ENCODE measurements at regions not wholly inside any gene's neighbourhood (a gene's known extent, or its start where the extent isn't known, plus 50 kb on each side); places are given as distances from the start of the nearest gene placed in this dataset.

DNA sequence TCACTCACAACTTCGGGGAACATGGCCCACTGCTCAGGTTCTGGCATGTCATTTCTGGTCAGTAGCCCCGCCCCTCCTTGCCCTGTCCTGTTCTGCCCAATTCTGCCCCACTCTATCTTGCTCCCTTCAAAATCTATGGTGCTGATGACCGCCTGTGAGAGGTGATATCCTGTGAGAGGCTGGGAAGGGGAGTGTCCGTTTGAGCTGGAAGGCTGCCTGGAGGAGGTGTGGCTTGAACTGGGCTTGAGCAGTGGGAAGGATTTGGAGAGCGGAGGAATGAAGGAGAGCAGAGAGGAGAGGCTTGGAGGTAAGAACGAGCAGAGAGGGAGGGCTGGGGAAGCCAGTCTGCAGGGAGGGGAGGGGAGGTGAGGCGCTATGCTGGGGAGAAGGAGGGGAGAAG is 145.3 kb downstream of the RPS24 start:
- in situ Hi-C loops (cut with HindIII; ENCODE audit: low pct_ligation_motif_present, low pct_unique_long_range_greater_than_20kb, low sequenced_read_pairs), result no loop called here
- no peak for DNase-seq

DNA sequence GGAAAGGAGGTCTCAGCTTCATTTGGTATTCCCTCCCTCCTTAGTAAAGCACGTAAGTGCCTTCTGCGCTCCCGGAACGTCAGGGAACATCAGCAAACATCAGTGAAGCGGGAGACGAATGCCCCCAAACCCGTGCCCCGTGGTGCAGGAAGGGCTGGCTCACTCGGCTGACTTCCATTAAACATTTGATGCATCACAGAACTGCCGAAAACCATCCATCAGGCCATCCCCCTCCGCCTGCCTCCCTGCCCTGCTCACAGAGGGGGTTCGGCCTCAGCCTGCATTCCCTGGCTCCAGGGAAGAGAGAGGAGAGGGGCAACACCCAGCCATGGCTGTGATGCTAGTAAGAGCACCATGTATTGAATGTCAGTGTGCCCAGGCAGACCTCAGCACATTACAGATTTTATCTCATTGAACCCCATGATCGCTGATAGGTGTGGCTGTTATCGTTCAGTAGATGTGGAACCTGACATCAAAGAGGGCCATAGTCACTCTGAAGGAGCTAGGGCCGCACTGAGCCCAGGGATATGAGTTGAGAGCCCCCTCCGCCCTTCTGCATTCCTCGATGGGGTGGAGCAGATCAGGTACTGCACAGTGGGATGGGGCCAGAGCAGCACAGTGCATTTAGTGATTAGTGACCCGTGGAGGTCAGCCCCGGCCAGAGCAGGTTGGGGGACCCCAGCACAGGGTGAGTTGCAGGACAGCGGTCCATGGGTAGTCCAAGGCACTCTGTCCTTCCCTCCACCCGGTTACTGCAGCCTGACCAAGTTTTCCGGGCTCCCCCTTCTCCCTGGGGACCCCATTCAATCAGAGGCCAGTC is 146.4 kb downstream of the RPS24 start:
- DNase-seq, result no peak
- in situ Hi-C loops (cut with HindIII; ENCODE audit: low pct_ligation_motif_present, low pct_unique_long_range_greater_than_20kb, low sequenced_read_pairs), result no loop called here

DNA sequence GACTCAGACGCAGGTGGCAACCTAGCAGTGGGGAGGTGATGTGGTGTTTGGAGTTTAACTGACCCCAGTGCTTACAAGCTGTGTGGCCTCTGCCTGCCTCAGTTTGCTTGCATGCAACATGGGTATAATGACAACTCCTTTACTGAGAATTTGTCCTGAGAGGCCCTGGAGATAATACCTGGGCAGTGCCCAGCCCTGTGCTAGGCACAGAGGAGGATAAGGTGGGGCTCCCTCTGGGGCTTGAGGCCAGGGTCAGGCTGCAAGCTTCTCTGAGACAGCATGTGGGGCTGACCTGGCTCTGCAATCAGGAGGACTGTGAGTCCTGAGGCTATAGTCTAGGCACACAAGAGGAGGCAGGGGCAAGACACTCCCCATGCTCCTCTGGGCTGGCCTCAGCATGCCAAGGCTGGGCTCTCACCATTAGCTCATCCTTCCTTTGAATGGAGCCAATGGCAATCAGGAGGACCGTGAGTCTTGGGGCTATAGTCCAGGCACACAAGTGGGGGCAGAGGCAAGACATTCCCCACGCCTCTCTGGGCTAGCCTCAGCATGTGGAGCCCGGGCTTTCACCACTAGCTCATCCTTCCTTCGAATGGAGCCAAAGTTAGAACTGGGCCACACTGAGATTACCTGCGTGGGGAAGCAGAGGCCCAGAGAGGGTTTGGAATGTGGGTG is 147.9 kb downstream of the RPS24 start:
- in situ Hi-C loops (cut with HindIII; ENCODE audit: low pct_ligation_motif_present, low pct_unique_long_range_greater_than_20kb, low sequenced_read_pairs), result no loop called here
- no peak for DNase-seq

DNA sequence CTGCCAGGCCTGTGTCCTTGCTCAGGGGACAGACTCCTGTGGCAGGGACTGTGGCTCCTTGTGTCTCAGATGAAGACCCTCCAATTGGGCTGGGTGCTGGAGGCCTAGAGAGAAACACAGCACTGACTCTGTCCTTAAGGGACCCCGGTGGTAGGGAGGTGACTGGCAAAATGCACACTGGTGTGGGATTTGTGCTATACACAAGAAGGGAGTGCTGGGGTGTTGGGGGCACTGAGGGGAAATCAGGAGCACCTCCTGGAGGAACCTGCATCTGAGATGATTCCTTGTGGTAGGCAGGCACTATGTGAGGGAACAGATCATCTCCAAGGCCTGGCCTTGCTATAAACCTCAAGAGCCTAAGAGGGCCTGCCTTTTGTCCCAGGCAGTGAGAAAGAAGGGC is 149.2 kb downstream of the RPS24 start:
- DNase-seq, result no peak
- in situ Hi-C loops (cut with HindIII; ENCODE audit: low pct_ligation_motif_present, low pct_unique_long_range_greater_than_20kb, low sequenced_read_pairs), result no loop called here

DNA sequence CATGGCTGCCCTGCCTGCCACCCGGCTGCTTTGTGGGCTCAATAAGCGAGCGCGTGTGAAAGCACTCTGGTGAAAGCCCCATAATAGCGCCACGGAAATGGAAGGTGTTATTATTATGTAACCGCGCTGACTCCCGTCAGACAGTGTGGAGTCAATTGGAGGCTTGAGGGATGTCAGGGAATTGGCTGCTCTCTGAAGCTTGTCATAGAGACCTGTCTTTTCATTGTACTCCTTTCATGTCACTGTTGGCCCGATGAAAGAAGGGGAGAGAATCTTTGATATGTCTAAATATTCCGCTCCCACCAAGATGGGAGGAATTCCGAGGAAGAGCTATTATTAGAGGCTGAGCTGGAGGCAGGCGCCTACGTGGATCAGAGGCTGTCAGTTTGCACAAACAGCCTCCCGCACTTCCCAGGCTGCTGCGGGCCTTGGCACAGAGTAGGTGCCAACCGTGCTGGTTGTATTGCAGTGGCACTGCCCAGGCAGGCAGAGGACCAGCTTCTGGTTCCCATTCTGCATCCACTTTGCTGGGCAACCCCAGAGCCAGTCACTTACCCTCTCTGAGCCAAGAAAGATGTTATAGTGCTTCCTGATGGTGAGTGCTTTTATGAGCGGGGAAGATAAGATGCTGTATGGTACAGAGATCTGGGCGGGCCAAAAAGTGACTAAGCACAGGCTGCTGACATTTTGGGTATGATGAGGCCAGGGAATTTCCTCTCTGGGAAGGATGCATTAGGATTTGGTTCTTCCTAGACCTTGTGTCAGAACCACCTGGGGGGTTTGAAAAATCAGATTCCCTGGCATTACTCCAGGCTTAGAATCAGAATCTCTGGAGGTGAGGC is 151.4 kb downstream of the RPS24 start:
- DNase-seq, result no peak
- in situ Hi-C loops (cut with HindIII; ENCODE audit: low pct_ligation_motif_present, low pct_unique_long_range_greater_than_20kb, low sequenced_read_pairs), result no loop called here

DNA sequence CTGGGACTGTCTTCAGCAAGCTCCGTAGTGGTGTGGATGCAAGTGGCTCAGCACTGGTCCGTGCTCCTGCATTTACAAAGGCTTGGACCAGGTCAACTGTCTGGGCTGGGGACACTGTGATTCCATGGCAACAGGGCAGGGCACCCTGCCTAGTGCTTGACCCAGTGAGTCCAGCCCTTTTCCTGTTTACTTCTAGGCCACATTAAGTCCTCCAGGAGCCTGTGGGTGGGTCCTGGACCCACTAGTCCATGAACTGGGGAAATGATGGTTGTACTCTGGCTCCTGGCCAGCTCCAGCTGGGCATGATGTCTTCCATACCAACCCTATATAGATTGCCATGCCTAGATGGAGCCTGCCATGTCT is 152.0 kb downstream of the RPS24 start:
- DNase-seq, result no peak
- in situ Hi-C loops (cut with HindIII; ENCODE audit: low pct_ligation_motif_present, low pct_unique_long_range_greater_than_20kb, low sequenced_read_pairs), result no loop called here

DNA sequence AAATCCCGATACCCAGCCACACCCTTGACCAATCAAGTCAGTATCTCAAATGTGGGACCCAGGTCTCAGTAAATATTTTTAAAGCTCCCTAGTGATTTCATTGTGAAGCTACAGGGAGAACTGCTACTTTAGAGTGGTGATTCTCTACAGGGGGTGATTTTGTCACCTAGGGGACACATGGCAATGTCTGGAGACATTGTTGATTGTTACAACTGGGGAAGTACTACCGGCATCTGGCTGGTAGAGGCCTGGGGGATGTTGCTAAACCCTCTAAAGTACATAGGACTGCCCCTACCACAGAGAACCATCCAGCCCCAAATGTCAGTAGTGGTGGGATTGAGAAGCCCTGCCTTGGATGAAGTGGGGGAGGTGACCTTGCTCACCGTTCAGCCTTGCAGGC is 152.9 kb downstream of the RPS24 start:
- DNase-seq, result no peak
- in situ Hi-C loops (cut with HindIII; ENCODE audit: low pct_ligation_motif_present, low pct_unique_long_range_greater_than_20kb, low sequenced_read_pairs), result no loop called here

DNA sequence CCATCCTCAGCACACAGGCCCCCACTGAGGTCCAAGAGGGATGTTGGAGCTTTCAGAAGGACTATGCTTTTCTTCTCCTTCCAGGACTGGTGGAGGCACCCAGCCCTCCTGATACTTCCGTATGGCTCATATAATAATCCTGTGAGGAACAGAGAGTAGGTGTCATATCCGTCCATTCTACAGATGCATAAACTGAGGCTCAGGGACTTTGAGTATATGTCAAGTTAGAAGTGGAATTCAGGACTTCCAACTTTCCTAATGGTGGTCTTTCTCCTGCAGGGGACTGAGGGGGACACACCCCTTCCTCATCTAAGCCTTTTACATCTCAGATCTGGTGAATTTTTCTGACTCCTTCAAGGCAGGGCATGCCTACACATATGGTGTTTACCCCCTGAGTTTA is 153.7 kb downstream of the RPS24 start:
- in situ Hi-C loops (cut with HindIII; ENCODE audit: low pct_ligation_motif_present, low pct_unique_long_range_greater_than_20kb, low sequenced_read_pairs), result no loop called here
- no peak for DNase-seq

DNA sequence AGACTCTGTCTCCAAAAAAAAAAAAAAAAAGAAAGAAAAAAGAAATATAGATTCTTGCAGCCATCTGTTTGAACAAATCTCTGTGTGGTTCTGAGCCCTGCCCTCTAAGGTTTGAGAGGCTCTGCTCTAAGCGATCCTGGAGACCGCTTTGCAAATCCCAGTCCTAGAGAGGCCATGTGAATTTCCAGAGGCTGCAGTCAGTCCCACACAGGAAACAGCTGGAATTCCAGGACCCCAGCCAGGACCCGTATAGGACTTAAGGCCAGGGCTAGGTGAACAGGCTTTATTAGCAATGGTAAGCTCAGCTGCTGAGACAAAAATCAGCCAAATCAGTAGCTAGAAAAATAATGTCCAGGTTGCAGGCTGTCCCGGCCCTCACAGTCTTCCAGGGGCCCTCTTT is 154.8 kb downstream of the RPS24 start:
- no peak for DNase-seq
- in situ Hi-C loops (cut with HindIII; ENCODE audit: low pct_ligation_motif_present, low pct_unique_long_range_greater_than_20kb, low sequenced_read_pairs), result no loop called here

DNA sequence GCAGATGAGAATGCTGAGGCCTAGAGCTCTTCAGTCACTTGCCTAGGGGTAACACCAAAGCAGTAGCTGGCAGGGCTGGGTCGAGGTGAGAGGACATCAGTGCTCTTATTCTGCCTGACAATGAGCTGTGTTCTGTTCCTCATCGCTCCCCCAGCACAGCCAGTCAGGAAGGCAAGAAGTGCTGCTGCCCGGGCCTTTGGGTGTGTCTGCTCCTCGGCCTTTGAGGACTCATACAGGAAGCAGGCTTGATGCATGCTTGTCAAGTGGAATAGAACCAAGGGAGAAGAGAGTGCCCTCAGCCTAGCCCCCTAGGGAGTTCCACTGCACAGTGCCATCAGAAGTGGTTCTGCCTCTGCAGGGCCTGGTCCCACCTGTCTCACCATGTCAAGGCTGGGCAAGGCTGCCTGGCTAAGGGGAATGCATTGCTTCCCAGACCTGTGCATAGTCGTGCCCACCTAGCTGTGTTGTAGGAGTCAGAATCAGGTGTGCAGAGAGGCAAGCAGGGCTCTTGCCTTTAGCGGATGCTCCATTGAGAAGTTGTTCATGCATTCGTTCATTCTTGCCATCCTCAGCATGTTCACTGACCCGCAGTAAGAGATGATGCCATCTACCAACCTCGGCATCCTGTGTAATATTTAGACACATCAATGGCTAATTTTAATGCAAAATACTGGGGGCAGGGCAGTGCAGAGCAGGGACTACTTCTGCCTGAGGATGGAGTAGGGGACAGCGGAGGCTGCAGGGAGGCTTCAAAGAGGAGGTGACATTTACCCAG is 156.6 kb downstream of the RPS24 start:
- in situ Hi-C loops (cut with HindIII; ENCODE audit: low pct_ligation_motif_present, low pct_unique_long_range_greater_than_20kb, low sequenced_read_pairs), result no loop called here
- DNase-seq, result no peak

DNA sequence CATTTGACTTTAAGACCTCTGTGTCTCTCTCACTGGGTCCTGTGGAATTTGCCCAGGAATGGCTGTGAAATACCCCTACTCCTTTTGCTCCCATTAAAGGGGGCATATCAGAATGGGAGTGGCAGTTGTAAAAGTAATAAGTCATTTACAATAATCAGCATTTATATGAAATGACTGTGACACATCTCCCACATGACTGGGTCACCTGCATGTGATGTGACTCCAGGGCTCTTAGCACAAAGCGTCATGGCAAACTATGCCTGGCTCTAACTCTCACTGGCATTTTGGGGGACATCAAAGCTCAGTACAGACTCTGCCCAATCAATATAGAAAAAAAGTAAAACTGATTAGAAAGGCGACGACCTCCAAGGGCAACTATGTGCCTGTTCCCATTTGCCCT is 157.6 kb downstream of the RPS24 start:
- no peak for DNase-seq
- in situ Hi-C loops (cut with HindIII; ENCODE audit: low pct_ligation_motif_present, low pct_unique_long_range_greater_than_20kb, low sequenced_read_pairs), result no loop called here

DNA sequence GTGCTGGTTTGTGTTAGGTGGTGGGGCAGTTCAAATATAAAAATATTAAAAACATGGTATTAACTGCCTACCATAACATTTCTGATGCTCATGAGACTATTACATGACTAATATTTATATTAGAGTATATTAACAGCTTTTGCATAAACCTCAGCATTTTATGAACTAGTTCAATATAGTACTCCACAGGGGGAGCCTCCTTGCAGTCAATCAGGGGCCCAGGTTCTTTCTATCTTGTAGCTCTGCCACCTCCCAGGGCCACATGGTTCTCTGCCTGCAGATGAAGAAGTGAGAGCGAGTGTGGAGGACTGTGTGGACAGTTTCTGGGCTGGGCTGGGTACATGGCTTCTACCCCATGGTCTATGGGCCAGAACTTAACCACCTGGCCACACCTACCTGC is 159.5 kb downstream of the RPS24 start:
- DNase-seq, result no peak
- in situ Hi-C loops (cut with HindIII; ENCODE audit: low pct_ligation_motif_present, low pct_unique_long_range_greater_than_20kb, low sequenced_read_pairs), result no loop called here

DNA sequence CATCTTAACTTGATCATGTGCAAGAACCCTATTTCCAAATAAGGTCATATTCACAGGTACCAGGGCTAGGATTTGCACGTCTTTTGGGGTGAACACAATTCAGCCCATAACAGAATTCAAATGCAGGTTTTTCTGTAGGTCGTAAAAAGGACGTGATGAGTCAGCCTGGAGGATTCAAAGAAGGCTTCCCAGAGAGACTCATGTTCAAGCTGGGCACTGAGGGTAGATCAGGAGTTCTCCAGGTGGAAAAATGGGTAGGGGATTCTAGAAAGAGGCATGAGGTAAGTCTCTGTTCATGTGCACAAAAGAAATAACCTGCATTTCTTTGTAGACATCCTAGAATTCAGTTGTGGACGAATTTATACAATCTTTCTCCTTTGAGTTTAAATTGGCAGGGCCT is 160.4 kb downstream of the RPS24 start:
- in situ Hi-C loops (cut with HindIII; ENCODE audit: low pct_ligation_motif_present, low pct_unique_long_range_greater_than_20kb, low sequenced_read_pairs), result no loop called here
- no peak for DNase-seq

DNA sequence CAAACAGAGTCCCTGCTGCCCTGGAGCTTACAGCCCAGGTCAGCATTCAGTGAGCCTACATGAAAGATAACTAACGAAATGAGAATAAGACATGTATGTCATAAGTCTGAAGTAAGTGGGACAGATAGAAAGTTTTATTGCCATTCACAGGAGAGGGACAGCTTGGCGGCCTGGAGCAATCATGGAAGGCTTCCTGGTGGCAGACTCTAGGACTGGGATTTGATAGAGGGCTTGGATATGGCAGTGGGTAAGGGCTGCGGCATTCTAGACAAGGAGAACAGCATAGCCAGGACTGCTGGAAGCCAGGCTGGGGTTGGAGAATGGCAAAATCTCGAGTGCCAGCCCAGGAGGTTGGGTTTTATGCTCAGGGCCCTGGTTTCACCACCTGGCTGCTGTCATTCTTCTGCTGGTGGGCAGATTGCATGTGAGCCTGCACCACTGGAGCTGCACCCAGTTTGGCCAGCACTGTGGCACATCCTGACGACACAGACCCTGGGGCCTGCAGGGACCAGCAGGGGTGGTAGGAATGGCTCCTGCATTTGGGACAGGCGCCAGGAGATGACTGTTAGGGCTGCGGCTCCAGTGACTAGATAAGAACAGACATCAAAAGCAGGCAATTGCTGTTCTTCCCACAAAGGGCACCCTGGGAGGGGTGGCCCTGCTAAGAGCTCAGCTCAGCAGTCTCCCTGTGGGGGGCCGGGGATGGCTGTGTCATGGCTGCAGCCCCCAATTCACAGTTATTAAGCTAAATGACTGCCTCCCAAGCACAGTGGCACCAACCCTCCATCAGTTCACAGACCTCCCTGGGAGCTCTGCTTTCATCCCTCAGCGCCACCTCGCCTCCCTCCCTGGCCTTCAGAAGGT is 161.1 kb downstream of the RPS24 start:
- in situ Hi-C loops (cut with HindIII; ENCODE audit: low pct_ligation_motif_present, low pct_unique_long_range_greater_than_20kb, low sequenced_read_pairs), result no loop called here
- DNase-seq, result no peak

DNA sequence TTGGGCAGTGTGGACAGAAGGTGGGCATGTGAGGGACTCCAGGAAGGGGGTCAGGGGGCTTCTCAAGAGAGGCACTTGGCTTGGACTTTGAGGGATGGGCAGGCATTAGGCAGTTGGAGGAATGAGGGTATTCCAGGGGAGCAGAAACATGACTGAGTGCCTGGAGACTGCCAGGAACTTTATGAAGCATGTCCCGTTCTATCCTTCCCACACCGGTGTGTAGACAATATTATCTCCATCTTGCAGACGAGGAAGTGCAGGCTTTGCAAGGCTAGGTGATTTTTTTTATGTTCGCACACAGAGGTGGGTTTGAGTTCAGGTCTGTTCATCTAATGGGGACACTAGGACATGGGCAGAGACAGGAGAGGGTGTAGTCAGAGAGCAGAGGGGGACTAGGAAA is 162.7 kb downstream of the RPS24 start:
- in situ Hi-C loops (cut with HindIII; ENCODE audit: low pct_ligation_motif_present, low pct_unique_long_range_greater_than_20kb, low sequenced_read_pairs), result no loop called here
- no peak for DNase-seq

DNA sequence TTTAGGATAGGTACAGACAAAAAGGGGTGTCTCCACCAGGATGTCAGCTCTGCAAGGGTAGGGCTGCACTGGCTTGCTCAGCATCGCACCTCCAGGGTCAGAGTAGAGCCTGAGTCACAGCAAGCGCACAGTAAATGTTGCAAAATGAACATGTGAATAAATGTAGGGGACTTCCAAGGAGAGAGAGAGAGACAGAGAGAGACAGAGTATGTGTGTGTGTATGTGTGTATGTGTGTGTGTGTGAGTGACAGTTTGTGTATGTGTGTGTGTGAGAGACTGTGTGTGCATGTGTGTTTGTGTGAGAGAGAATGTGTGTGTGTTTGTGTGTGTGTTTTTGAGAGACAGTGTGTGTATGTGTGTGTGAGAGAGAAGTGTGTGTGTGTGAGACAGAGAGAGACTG is 163.3 kb downstream of the RPS24 start:
- DNase-seq, result no peak
- in situ Hi-C loops (cut with HindIII; ENCODE audit: low pct_ligation_motif_present, low pct_unique_long_range_greater_than_20kb, low sequenced_read_pairs), result no loop called here

DNA sequence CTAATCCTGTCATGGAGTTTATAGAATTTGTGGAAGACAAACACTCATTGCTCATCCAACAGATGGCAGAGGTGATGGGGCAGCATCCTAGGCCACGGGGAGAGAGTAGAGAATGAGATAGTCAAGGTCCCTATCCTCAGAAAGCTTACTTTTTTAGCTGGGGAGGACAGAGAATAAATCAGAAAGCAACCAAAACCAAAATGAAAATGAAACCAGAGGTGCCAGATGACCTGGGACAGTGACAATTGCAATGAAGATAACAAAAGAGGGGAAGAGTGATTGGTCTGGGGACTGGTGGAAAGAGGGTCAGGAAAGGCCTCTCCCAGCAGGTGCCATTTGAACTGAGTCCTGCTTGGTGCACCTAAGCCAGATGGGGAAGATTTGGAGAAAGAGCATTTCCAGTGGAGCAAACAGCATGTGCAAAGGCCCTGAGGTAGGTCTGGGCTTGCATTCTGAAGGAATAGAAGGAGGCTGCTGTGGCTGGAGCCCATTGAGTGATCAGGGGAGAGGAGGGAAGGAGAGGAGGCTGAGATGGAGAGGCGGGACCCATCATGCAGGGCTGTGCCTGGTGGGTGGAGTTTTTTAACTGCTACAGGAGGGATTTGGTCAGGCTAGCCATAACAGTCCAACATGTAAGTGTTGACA is 164.1 kb downstream of the RPS24 start:
- no peak for DNase-seq
- in situ Hi-C loops (cut with HindIII; ENCODE audit: low pct_ligation_motif_present, low pct_unique_long_range_greater_than_20kb, low sequenced_read_pairs), result no loop called here
